ENCODE measurements at regions not wholly inside any gene's neighbourhood (a gene's known extent, or its start where the extent isn't known, plus 50 kb on each side); places are given as distances from the start of the nearest gene placed in this dataset.

DNA sequence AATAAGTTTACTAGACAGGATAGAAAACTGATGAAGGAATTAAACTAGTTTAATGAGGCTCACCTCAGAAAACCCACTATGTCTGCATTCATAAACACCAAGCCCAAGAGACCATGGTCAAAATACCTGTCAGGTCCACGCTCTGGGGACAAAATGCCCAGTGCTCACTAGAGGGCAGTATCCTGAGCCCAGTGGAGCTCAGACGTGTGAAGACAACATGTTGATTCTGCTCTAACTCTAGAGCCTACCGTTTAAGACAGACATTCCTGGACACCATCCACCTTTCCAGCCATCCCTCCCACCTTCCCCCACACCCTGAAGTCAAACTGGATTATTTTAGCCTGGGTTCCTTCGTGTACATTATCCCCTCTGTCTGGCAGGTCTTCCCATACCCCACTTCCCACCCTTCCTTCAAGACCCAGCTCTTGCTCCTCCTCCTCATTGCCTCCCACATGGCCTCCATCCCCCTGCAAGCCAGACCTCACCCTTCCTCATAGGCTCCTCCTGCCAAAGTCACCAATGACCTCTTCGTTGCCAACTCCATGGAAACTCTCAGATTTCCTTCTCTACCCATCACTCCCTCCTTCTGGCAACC, 142.3 kb upstream of the FSTL4 start:
- Mint-ChIP-seq H3K27ac (no peak overlapping the region), H3K27me3 (ENCODE audit: low read depth) (peaks cover 55% of the 10 kb centered on the region)

DNA sequence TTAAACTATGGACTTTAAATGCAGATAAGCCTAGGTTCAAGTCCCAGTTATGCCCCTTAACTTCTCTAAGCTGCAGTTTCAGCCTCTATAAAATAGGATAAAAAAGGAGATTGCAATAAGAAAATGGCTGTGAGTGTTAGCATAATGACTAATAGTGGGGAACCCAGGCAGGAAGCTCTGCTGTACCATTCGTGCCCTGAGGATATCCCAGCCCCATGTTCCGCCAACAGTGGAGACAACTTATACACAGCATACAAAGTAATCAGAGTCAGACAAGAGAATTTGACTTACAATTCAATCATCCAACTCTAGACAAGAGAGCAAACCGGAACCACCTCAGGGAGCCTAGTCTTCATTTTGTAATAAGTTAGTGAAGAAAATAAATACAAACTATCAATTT, 141.5 kb upstream of the FSTL4 start:
- H3K9me3 Mint-ChIP-seq, result no peaks in the 10 kb centered on the region
- H3K27me3 Mint-ChIP-seq (ENCODE audit: low read depth), result peaks cover 55% of the 10 kb centered on the region

More for the DNA sequence above, 142.3 kb upstream of the FSTL4 start:
- TF ChIP-seq, protein P1, sequence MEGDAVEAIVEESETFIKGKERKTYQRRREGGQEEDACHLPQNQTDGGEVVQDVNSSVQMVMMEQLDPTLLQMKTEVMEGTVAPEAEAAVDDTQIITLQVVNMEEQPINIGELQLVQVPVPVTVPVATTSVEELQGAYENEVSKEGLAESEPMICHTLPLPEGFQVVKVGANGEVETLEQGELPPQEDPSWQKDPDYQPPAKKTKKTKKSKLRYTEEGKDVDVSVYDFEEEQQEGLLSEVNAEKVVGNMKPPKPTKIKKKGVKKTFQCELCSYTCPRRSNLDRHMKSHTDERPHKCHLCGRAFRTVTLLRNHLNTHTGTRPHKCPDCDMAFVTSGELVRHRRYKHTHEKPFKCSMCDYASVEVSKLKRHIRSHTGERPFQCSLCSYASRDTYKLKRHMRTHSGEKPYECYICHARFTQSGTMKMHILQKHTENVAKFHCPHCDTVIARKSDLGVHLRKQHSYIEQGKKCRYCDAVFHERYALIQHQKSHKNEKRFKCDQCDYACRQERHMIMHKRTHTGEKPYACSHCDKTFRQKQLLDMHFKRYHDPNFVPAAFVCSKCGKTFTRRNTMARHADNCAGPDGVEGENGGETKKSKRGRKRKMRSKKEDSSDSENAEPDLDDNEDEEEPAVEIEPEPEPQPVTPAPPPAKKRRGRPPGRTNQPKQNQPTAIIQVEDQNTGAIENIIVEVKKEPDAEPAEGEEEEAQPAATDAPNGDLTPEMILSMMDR (IDR thresholded peaks at IDR 0.05; ENCODE audit: unreplicated experiment), result no peak
- H3K4me3 Mint-ChIP-seq, result no peak overlapping the region
- peak in 1 of 2 experiments; percentile 35 for DNase-seq (ENCODE audit: low spot score in 2 of 2, unreplicated experiment in 2 of 2)
- no peaks in the 10 kb centered on the region for H3K36me3 Mint-ChIP-seq
- H3K4me1 Mint-ChIP-seq, result peaks cover 2% of the 10 kb centered on the region
- H3K9me3 Mint-ChIP-seq, result no peaks in the 10 kb centered on the region

DNA sequence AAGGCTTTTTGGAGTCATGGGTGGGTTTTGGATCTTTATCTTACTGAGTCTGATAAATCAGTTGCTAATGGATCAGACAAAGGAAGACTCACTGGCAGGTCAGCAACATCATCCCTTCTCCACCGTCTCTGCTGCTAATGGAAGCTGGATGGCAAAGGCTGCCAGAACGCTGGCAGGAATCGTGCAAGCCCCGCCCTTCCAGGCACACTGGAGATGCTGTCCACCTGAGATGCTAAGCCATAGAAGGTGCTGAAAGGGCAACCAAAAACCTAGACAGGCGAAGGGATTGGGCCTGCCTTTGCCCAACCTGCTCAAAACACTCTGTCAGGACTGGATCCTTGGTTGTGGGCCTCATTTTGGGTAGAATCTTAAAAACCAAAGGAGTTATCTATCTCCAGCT, 139.5 kb upstream of the FSTL4 start:
- DNase-seq (ENCODE audit: low spot score in 2 of 2, unreplicated experiment in 2 of 2), result no peak
- TF ChIP-seq, protein P1 (IDR thresholded peaks at IDR 0.05; ENCODE audit: unreplicated experiment), result no peak
- H3K27ac Mint-ChIP-seq, result no peak overlapping the region
- no peaks in the 10 kb centered on the region for H3K9me3 Mint-ChIP-seq
- peaks cover 2% of the 10 kb centered on the region for H3K4me1 Mint-ChIP-seq
- H3K4me3 Mint-ChIP-seq, result no peak overlapping the region
- peaks cover 46% of the 10 kb centered on the region for H3K27me3 Mint-ChIP-seq (ENCODE audit: low read depth)
- H3K36me3 Mint-ChIP-seq, result no peaks in the 10 kb centered on the region

More for the DNA sequence above, 141.5 kb upstream of the FSTL4 start:
- Mint-ChIP-seq H3K27ac (no peak overlapping the region), H3K36me3 (no peaks in the 10 kb centered on the region), H3K4me1 (peaks cover 2% of the 10 kb centered on the region), H3K4me3 (no peak overlapping the region)
- TF ChIP-seq, protein P1 (IDR thresholded peaks at IDR 0.05; ENCODE audit: unreplicated experiment), result no peak
- DNase-seq (ENCODE audit: low spot score in 2 of 2, unreplicated experiment in 2 of 2), result peak in 1 of 2 experiments; percentile 16

DNA sequence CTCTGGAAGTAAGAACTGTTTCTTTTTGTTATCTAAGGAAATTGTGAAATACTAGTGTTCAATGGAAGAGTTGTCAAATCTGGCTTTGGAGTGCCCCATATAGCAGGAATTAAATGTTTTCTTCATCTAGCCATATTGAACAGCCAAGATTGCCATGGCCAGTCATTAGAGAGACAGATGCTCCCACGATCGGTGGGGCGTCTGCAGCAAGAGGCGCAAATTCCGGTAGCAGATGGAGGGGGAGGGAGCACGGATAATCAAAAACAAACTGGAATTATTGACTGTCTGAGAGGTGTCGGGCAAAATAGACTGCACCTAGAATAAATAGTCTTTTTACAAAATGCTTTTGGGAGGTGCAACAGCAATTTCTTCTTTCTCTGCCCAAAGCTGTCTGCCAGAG, 139.1 kb upstream of the FSTL4 start:
- no peaks in the 10 kb centered on the region for H3K36me3 Mint-ChIP-seq
- no peaks in the 10 kb centered on the region for H3K9me3 Mint-ChIP-seq
- TF ChIP-seq, protein P1 (IDR thresholded peaks at IDR 0.05; ENCODE audit: unreplicated experiment), result no peak
- peaks cover 2% of the 10 kb centered on the region for H3K4me1 Mint-ChIP-seq
- no peak overlapping the region for H3K27ac Mint-ChIP-seq
- DNase-seq (ENCODE audit: low spot score in 2 of 2, unreplicated experiment in 2 of 2), result no peak
- H3K4me3 Mint-ChIP-seq, result no peak overlapping the region
- peaks cover 42% of the 10 kb centered on the region for H3K27me3 Mint-ChIP-seq (ENCODE audit: low read depth)

DNA sequence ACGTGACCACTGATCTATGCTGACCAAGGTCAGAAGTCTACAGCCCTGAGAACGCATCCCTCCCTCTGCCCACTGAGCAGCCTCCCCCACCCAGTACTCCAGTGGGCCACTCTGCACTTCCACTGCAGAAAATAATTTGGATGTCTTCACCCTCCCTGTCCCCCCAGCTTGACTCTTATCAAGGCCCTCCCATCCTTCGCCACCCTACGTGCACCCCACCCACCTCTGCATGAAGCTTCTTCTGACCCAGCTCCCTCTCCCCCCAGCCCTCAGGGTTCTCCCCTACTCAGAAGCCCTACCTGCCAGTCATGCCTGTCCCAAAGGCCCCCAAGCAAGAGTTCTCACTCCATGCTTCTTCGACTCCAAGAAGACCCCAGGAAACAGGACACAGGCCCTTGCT, 138.5 kb upstream of the FSTL4 start:
- no peaks in the 10 kb centered on the region for H3K36me3 Mint-ChIP-seq
- H3K9me3 Mint-ChIP-seq, result no peaks in the 10 kb centered on the region
- peaks cover 36% of the 10 kb centered on the region for H3K27me3 Mint-ChIP-seq (ENCODE audit: low read depth)
- no peak overlapping the region for H3K4me3 Mint-ChIP-seq
- TF ChIP-seq, protein P1 (IDR thresholded peaks at IDR 0.05; ENCODE audit: unreplicated experiment), result no peak
- H3K4me1 Mint-ChIP-seq, result peaks cover 2% of the 10 kb centered on the region
- H3K27ac Mint-ChIP-seq, result no peak overlapping the region
- no peak for DNase-seq (ENCODE audit: low spot score in 2 of 2, unreplicated experiment in 2 of 2)

DNA sequence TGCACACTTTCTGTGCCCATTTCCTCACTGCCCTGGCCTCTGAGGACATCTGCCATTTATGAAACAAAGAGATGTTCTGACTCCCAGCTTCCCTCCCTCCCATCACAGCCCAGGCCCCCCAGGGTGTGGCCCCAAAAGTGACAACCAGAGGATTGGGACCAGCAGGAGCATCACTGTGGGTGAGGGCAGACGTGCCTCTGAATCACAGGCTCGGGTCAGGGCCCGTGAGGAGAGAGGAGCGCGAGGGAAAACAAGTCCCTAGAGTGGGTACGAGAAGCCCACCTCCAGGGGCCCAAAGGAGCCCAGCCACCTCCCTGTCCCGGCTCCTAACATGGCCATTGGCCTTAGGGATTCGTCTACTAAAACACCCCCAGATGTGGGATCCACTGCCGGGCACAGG, 138.0 kb upstream of the FSTL4 start:
- H3K4me3 Mint-ChIP-seq, result no peak overlapping the region
- no peaks in the 10 kb centered on the region for H3K9me3 Mint-ChIP-seq
- no peaks in the 10 kb centered on the region for H3K36me3 Mint-ChIP-seq
- H3K27ac Mint-ChIP-seq, result no peak overlapping the region
- H3K4me1 Mint-ChIP-seq, result peaks cover 3% of the 10 kb centered on the region
- H3K27me3 Mint-ChIP-seq (ENCODE audit: low read depth), result peaks cover 31% of the 10 kb centered on the region
- DNase-seq (ENCODE audit: low spot score in 2 of 2, unreplicated experiment in 2 of 2), result no peak
- TF ChIP-seq, protein P1 (IDR thresholded peaks at IDR 0.05; ENCODE audit: unreplicated experiment), result no peak

All from mesothelial cell of epicardium (in vitro differentiated cells).